CD4-positive, alpha-beta memory T cell (primary cell): ENCODE measurements at regions not wholly inside any gene's neighbourhood (a gene's known extent, or its start where the extent isn't known, plus 50 kb on each side); places are given as distances from the start of the nearest gene placed in this dataset.
A peak's percentile ranks its signal among the peaks of the same experiment; 100 is the strongest.

Source experiments
- CTCF ChIA-PET: fragments of 350-600 bp; sonication (Branson Sonifier 250); formaldehyde crosslinking; loops from one replicate; lab custom pipeline; 2021; ENCODE audit warnings: inconsistent platforms; ENCODE audit not compliant: partially characterized antibody; lab: Charles Lee
- POLR2A ChIA-PET: fragments of 350-600 bp; sonication (Branson Sonifier 250); formaldehyde crosslinking; loops from one replicate; lab custom pipeline; 2021; ENCODE audit not compliant: partially characterized antibody; lab: Charles Lee
- DNase-seq, 5 donors: peaks; one replicate each; pipeline versions ENCODE4 v3.0.0 to v3.0.0-alpha.2; 2020 to 2022; ENCODE audit warnings: mixed read lengths in 1 of 5
- H3K27ac ChIP-seq: one replicate; pipeline ENCODE4 v1.7.0; 2013; ENCODE audit warnings: low read depth, low read length
- H3K27me3 ChIP-seq: 2 replicates; pipeline ENCODE4 v1.7.0; 2013; ENCODE audit warnings: mild to moderate bottlenecking, low read length, moderate library complexity; ENCODE audit not compliant: insufficient read depth
- H3K36me3 ChIP-seq: 2 replicates; pipeline ENCODE4 v1.7.0; 2013; ENCODE audit warnings: mild to moderate bottlenecking, low read length, moderate library complexity; ENCODE audit not compliant: insufficient read depth
- H3K4me1 ChIP-seq: 2 replicates; pipeline ENCODE4 v1.7.0; 2013; ENCODE audit warnings: mild to moderate bottlenecking, low read length, moderate library complexity; ENCODE audit not compliant: insufficient read depth
- H3K4me3 ChIP-seq, 2 donors: one replicate each; pipeline ENCODE4 v1.7.0; 2013; ENCODE audit warnings: low read length in 2 of 2, mild to moderate bottlenecking in 1 of 2
- H3K9me3 ChIP-seq, 2 donors: one replicate each; pipeline ENCODE4 v1.7.0; 2013; ENCODE audit warnings: low read length in 2 of 2, control low read depth in 1 of 2; ENCODE audit not compliant: control insufficient read depth in 1 of 2
- H3K27ac Mint-ChIP-seq, 7 donors: one replicate each; pipeline ENCODE4 v1.8.0; 2020 to 2021; ENCODE audit warnings: mixed read lengths in 7 of 7, mild to moderate bottlenecking in 6 of 7, inconsistent platforms in 3 of 7, moderate library complexity in 3 of 7
- H3K27me3 Mint-ChIP-seq, 2 donors: one replicate each; pipeline ENCODE4 v1.8.0; 2020 to 2021; ENCODE audit warnings: mixed read lengths in 2 of 2
- H3K36me3 Mint-ChIP-seq, 2 donors: one replicate each; pipeline ENCODE4 v1.8.0; 2020 to 2021; ENCODE audit warnings: mixed read lengths in 2 of 2, inconsistent platforms in 1 of 2, mild to moderate bottlenecking in 1 of 2
- H3K4me1 Mint-ChIP-seq, 4 donors: one replicate each; pipeline ENCODE4 v1.8.0; 2020 to 2021; ENCODE audit warnings: mixed read lengths in 4 of 4, mild to moderate bottlenecking in 1 of 4
- H3K4me3 Mint-ChIP-seq, 8 donors: one replicate each; pipeline ENCODE4 v1.8.0; 2020 to 2021; ENCODE audit warnings: mixed read lengths in 8 of 8, mild to moderate bottlenecking in 7 of 8, moderate library complexity in 6 of 8, inconsistent platforms in 3 of 8
- H3K9me3 Mint-ChIP-seq, 8 donors: one replicate each; pipeline ENCODE4 v1.8.0; 2020 to 2021; ENCODE audit warnings: mixed read lengths in 8 of 8, mild to moderate bottlenecking in 5 of 8, inconsistent platforms in 3 of 8, moderate library complexity in 1 of 8
- intact Hi-C: fragments of 100-400 bp; cut with micrococcal nuclease; formaldehyde crosslinking; loops from one replicate; pipeline ENCODE4 v1.15.1; 2023

GRCh38 chr4:154958621-154959358, 177.7 kb downstream of the RBM46 start:
- Mint-ChIP-seq H3K27me3 (no peaks in the 10 kb centered on the region), H3K4me1 (no peaks in the 10 kb centered on the region), H3K36me3 (no peaks in the 10 kb centered on the region), H3K9me3 (peaks cover 0 to 5% (median 1%) of the 10 kb centered on the region in 8 donors), H3K4me3 (no peak overlapping the region), H3K27ac (no peak overlapping the region)
- Histone ChIP-seq H3K27ac (no peak overlapping the region), H3K9me3 (no peaks in the 10 kb centered on the region), H3K4me1 (no peaks in the 10 kb centered on the region), H3K27me3 (no peaks in the 10 kb centered on the region), H3K4me3 (no peak overlapping the region), H3K36me3 (no peaks in the 10 kb centered on the region)
- intact Hi-C loops: no loop called here
- POLR2A ChIA-PET: no interaction called here
- DNase-seq: no peak
- CTCF ChIA-PET: no interaction called here

GRCh38 chr4:154959756-154960155, 178.7 kb downstream of the RBM46 start:
- ChIA-PET CTCF (no interaction called here), POLR2A (no interaction called here)
- Histone ChIP-seq H3K27ac (no peak overlapping the region), H3K4me3 (no peak overlapping the region), H3K4me1 (no peaks in the 10 kb centered on the region), H3K36me3 (no peaks in the 10 kb centered on the region), H3K27me3 (no peaks in the 10 kb centered on the region), H3K9me3 (no peaks in the 10 kb centered on the region)
- intact Hi-C loops: no loop called here
- no peaks in the 10 kb centered on the region for H3K4me1 Mint-ChIP-seq
- no peaks in the 10 kb centered on the region for H3K36me3 Mint-ChIP-seq
- peaks cover 0 to 5% (median under 1%) of the 10 kb centered on the region in 8 donors for H3K9me3 Mint-ChIP-seq
- no peak for DNase-seq
- no peaks in the 10 kb centered on the region for H3K27me3 Mint-ChIP-seq
- no peak overlapping the region for H3K27ac Mint-ChIP-seq
- no peak overlapping the region for H3K4me3 Mint-ChIP-seq

GRCh38 chr4:154960476-154960875, 179.4 kb downstream of the RBM46 start:
- no peak overlapping the region for H3K4me3 Mint-ChIP-seq
- CTCF ChIA-PET: no interaction called here

GRCh38 chr4:154961263-154961662, 180.2 kb downstream of the RBM46 start:
- POLR2A ChIA-PET: no interaction called here
- H3K4me1 Mint-ChIP-seq: no peaks in the 10 kb centered on the region
- Histone ChIP-seq H3K27ac (no peak overlapping the region), H3K27me3 (no peaks in the 10 kb centered on the region), H3K9me3 (no peaks in the 10 kb centered on the region), H3K36me3 (no peaks in the 10 kb centered on the region), H3K4me1 (no peaks in the 10 kb centered on the region), H3K4me3 (no peak overlapping the region)
- DNase-seq: no peak
- no peak overlapping the region for H3K4me3 Mint-ChIP-seq
- no peaks in the 10 kb centered on the region for H3K36me3 Mint-ChIP-seq
- no peaks in the 10 kb centered on the region for H3K27me3 Mint-ChIP-seq
- H3K27ac Mint-ChIP-seq: no peak overlapping the region
- peaks cover 0 to 6% (median 1%) of the 10 kb centered on the region in 8 donors for H3K9me3 Mint-ChIP-seq
- intact Hi-C loops: no loop called here
- CTCF ChIA-PET: no interaction called here

More at GRCh38 chr4:154960476-154960875, 179.4 kb downstream of the RBM46 start:
- Histone ChIP-seq H3K4me3 (no peak overlapping the region), H3K27me3 (no peaks in the 10 kb centered on the region), H3K36me3 (no peaks in the 10 kb centered on the region), H3K27ac (no peak overlapping the region), H3K4me1 (no peaks in the 10 kb centered on the region), H3K9me3 (no peaks in the 10 kb centered on the region)
- intact Hi-C loops: no loop called here
- POLR2A ChIA-PET: no interaction called here
- Mint-ChIP-seq H3K27ac (no peak overlapping the region), H3K36me3 (no peaks in the 10 kb centered on the region), H3K4me1 (no peaks in the 10 kb centered on the region), H3K9me3 (peaks cover 0 to 6% (median under 1%) of the 10 kb centered on the region in 8 donors), H3K27me3 (no peaks in the 10 kb centered on the region)
- no peak for DNase-seq

GRCh38 chr4:154973244-154974035, 192.4 kb downstream of the RBM46 start:
- H3K27ac ChIP-seq: no peak overlapping the region
- H3K9me3 Mint-ChIP-seq: peaks cover 0 to 3% (median 0%) of the 10 kb centered on the region in 8 donors
- no peak for DNase-seq
- H3K36me3 ChIP-seq: no peaks in the 10 kb centered on the region
- ChIA-PET CTCF (no interaction called here), POLR2A (no interaction called here)
- H3K36me3 Mint-ChIP-seq: no peaks in the 10 kb centered on the region
- H3K4me3 Mint-ChIP-seq: no peak overlapping the region
- no peak overlapping the region for H3K27ac Mint-ChIP-seq
- H3K4me1 ChIP-seq: no peaks in the 10 kb centered on the region
- no peaks in the 10 kb centered on the region for H3K27me3 ChIP-seq
- intact Hi-C loops: no loop called here
- H3K9me3 ChIP-seq: no peaks in the 10 kb centered on the region
- no peak overlapping the region for H3K4me3 ChIP-seq
- H3K4me1 Mint-ChIP-seq: no peaks in the 10 kb centered on the region
- peaks cover 0 to 3% of the 10 kb centered on the region in 2 donors for H3K27me3 Mint-ChIP-seq

GRCh38 chr4:154977228-154977627, 196.2 kb downstream of the RBM46 start:
- no peaks in the 10 kb centered on the region for H3K4me1 Mint-ChIP-seq
- ChIA-PET POLR2A (no interaction called here), CTCF (no interaction called here)
- Histone ChIP-seq H3K9me3 (no peaks in the 10 kb centered on the region), H3K4me1 (no peaks in the 10 kb centered on the region), H3K27me3 (no peaks in the 10 kb centered on the region), H3K27ac (no peak overlapping the region), H3K36me3 (no peaks in the 10 kb centered on the region), H3K4me3 (no peak overlapping the region)
- no peak overlapping the region for H3K4me3 Mint-ChIP-seq
- DNase-seq: no peak
- H3K9me3 Mint-ChIP-seq: no peaks in the 10 kb centered on the region
- no peak overlapping the region for H3K27ac Mint-ChIP-seq
- H3K36me3 Mint-ChIP-seq: no peaks in the 10 kb centered on the region
- peaks cover 1 to 3% of the 10 kb centered on the region in 2 donors for H3K27me3 Mint-ChIP-seq
- intact Hi-C loops: no loop called here

GRCh38 chr4:154982187-154983047, 201.3 kb downstream of the RBM46 start:
- Mint-ChIP-seq H3K9me3 (no peaks in the 10 kb centered on the region), H3K36me3 (no peaks in the 10 kb centered on the region), H3K27me3 (peaks cover 4 to 5% of the 10 kb centered on the region in 2 donors), H3K27ac (peak overlapping the region in 1 of 7 donors; percentile 17), H3K4me1 (no peaks in the 10 kb centered on the region), H3K4me3 (no peak overlapping the region)
- CTCF ChIA-PET: interaction anchor here (1.2 to 1.4 kb wide), 2 partner anchors 11 to 12 kb away, joined by 3 to 4 read pairs; no protein-coding TSS in a partner anchor
- POLR2A ChIA-PET: no interaction called here
- H3K36me3 ChIP-seq: no peaks in the 10 kb centered on the region
- H3K9me3 ChIP-seq: no peaks in the 10 kb centered on the region
- DNase-seq: peak in 2 of 5 donors; percentile 6 to 12
- intact Hi-C loops: no loop called here
- H3K27ac ChIP-seq: no peak overlapping the region
- no peak overlapping the region for H3K4me3 ChIP-seq
- H3K4me1 ChIP-seq: no peaks in the 10 kb centered on the region
- no peaks in the 10 kb centered on the region for H3K27me3 ChIP-seq
